ENCODE measurements at regions not wholly inside any gene's neighbourhood (a gene's known extent, or its start where the extent isn't known, plus 50 kb on each side); places are given as distances from the start of the nearest gene placed in this dataset.

GRCh38 chr11:121961321-121961801, 154.7 kb downstream of the BLID start:
- Histone ChIP-seq H2AFZ (replicated peaks) (no peak overlapping the region), H3K79me2 (ENCODE audit: low read depth) (no peaks in the 10 kb centered on the region), H3K9me3 (ENCODE audit: low read depth) (no peaks in the 10 kb centered on the region), H3K36me3 (no peaks in the 10 kb centered on the region), H3K4me1 (no peaks in the 10 kb centered on the region), H3K4me3 (no peak overlapping the region), H4K20me1 (ENCODE audit: low read depth) (no peaks in the 10 kb centered on the region), H3K27me3 (no peaks in the 10 kb centered on the region), H3F3A (ENCODE audit: low read depth) (no peaks in the 10 kb centered on the region), H3K4me2 (no peak overlapping the region), H3K9ac (no peak overlapping the region), H3K27ac (no peak overlapping the region)
- Mint-ChIP-seq H3K36me3 (no peaks in the 10 kb centered on the region), H3K27ac (no peak overlapping the region), H3K4me1 (peaks cover 4% of the 10 kb centered on the region), H3K9me3 (no peaks in the 10 kb centered on the region), H3K4me3 (no peak overlapping the region), H3K27me3 (ENCODE audit: insufficient read depth, low read depth) (no peaks in the 10 kb centered on the region)
- DNase-seq (ENCODE audit: low spot score): no peak
- TF ChIP-seq EZH2phosphoT487 (IDR thresholded peaks at IDR 0.05): no peak
- no peak for TF ChIP-seq EZH2 (IDR thresholded peaks at IDR 0.05)

- H3K4me3 ChIP-seq: no peak overlapping the region
- no peak overlapping the region for H2AFZ ChIP-seq (replicated peaks)
- Mint-ChIP-seq H3K36me3 (no peaks in the 10 kb centered on the region), H3K4me1 (peaks cover 4% of the 10 kb centered on the region), H3K27ac (no peak overlapping the region), H3K9me3 (no peaks in the 10 kb centered on the region), H3K27me3 (ENCODE audit: insufficient read depth, low read depth) (no peaks in the 10 kb centered on the region), H3K4me3 (no peak overlapping the region)
- no peak overlapping the region for H3K4me2 ChIP-seq
- no peaks in the 10 kb centered on the region for H4K20me1 ChIP-seq (ENCODE audit: low read depth)
- H3K27ac ChIP-seq: no peak overlapping the region
- TF ChIP-seq CTCF (IDR thresholded peaks at IDR 0.05): no peak
- TF ChIP-seq EZH2phosphoT487 (IDR thresholded peaks at IDR 0.05): no peak
- no peak for TF ChIP-seq EZH2 (IDR thresholded peaks at IDR 0.05)
- no peak for DNase-seq (ENCODE audit: low spot score)
- no peaks in the 10 kb centered on the region for H3K36me3 ChIP-seq
- no peak overlapping the region for H3K9ac ChIP-seq
- no peaks in the 10 kb centered on the region for H3K27me3 ChIP-seq
- H3F3A ChIP-seq (ENCODE audit: low read depth): no peaks in the 10 kb centered on the region
- H3K4me1 ChIP-seq: no peaks in the 10 kb centered on the region
- H3K79me2 ChIP-seq (ENCODE audit: low read depth): no peaks in the 10 kb centered on the region
- H3K9me3 ChIP-seq (ENCODE audit: low read depth): no peaks in the 10 kb centered on the region
Observed at GRCh38 chr11:121958971-121959325, 157.1 kb downstream of the BLID start.

- no peaks in the 10 kb centered on the region for H3K27me3 ChIP-seq
- Mint-ChIP-seq H3K4me3 (no peak overlapping the region), H3K4me1 (peaks cover 4% of the 10 kb centered on the region), H3K27ac (no peak overlapping the region), H3K36me3 (no peaks in the 10 kb centered on the region), H3K27me3 (ENCODE audit: insufficient read depth, low read depth) (no peaks in the 10 kb centered on the region), H3K9me3 (no peaks in the 10 kb centered on the region)
- no peak for DNase-seq (ENCODE audit: low spot score)
- H3K27ac ChIP-seq: no peak overlapping the region
- no peak overlapping the region for H2AFZ ChIP-seq (replicated peaks)
- no peaks in the 10 kb centered on the region for H3K36me3 ChIP-seq
- H4K20me1 ChIP-seq (ENCODE audit: low read depth): no peaks in the 10 kb centered on the region
- TF ChIP-seq EZH2phosphoT487 (IDR thresholded peaks at IDR 0.05) (no peak), EZH2 (IDR thresholded peaks at IDR 0.05) (no peak)
- no peaks in the 10 kb centered on the region for H3K9me3 ChIP-seq (ENCODE audit: low read depth)
- no peaks in the 10 kb centered on the region for H3F3A ChIP-seq (ENCODE audit: low read depth)
- H3K9ac ChIP-seq: no peak overlapping the region
- H3K4me1 ChIP-seq: no peaks in the 10 kb centered on the region
- no peaks in the 10 kb centered on the region for H3K79me2 ChIP-seq (ENCODE audit: low read depth)
- H3K4me3 ChIP-seq: no peak overlapping the region
- H3K4me2 ChIP-seq: no peak overlapping the region
Observed at GRCh38 chr11:121958323-121958970, 157.6 kb downstream of the BLID start.

GRCh38 chr11:121953122-121953521, 162.9 kb downstream of the BLID start:
- Histone ChIP-seq H4K20me1 (ENCODE audit: low read depth) (no peaks in the 10 kb centered on the region), H3K27me3 (no peaks in the 10 kb centered on the region), H3K9ac (no peak overlapping the region), H3K4me2 (no peak overlapping the region), H3K4me1 (no peaks in the 10 kb centered on the region), H3K36me3 (no peaks in the 10 kb centered on the region), H3K9me3 (ENCODE audit: low read depth) (no peaks in the 10 kb centered on the region), H3K4me3 (no peak overlapping the region), H3F3A (ENCODE audit: low read depth) (no peaks in the 10 kb centered on the region), H3K27ac (no peak overlapping the region), H3K79me2 (ENCODE audit: low read depth) (no peaks in the 10 kb centered on the region), H2AFZ (replicated peaks) (no peak overlapping the region)
- Mint-ChIP-seq H3K27ac (no peak overlapping the region), H3K27me3 (ENCODE audit: insufficient read depth, low read depth) (no peaks in the 10 kb centered on the region), H3K4me3 (no peak overlapping the region), H3K36me3 (no peaks in the 10 kb centered on the region), H3K9me3 (no peaks in the 10 kb centered on the region), H3K4me1 (no peaks in the 10 kb centered on the region)
- DNase-seq (ENCODE audit: low spot score): no peak
- TF ChIP-seq CTCF (IDR thresholded peaks at IDR 0.05) (no peak), EZH2 (IDR thresholded peaks at IDR 0.05) (no peak), EZH2phosphoT487 (IDR thresholded peaks at IDR 0.05) (no peak)
